ENCODE measurements at regions not wholly inside any gene's neighbourhood (a gene's known extent, or its start where the extent isn't known, plus 50 kb on each side); places are given as distances from the start of the nearest gene placed in this dataset.

- DNase-seq (ENCODE audit: low read depth in 2 of 2) = no peak
These were observed 187.6 kb downstream of the GADD45G start for GRCh38 chr9:89792189-89793123.

- no peak for DNase-seq (ENCODE audit: low read depth in 2 of 2)
These were observed 188.3 kb downstream of the GADD45G start for GRCh38 chr9:89793124-89793495.

GRCh38 chr9:89793551-89793950, 188.7 kb downstream of the GADD45G start:
- no peak for DNase-seq (ENCODE audit: low read depth in 2 of 2)

- DNase-seq (ENCODE audit: low read depth in 2 of 2) = no peak
These were observed 190.1 kb downstream of the GADD45G start for GRCh38 chr9:89794918-89795317.

- DNase-seq (ENCODE audit: low read depth in 2 of 2) = no peak
These were observed 190.9 kb downstream of the GADD45G start for GRCh38 chr9:89795538-89796195.

- no peak for DNase-seq (ENCODE audit: low read depth in 2 of 2)
These were observed 191.8 kb downstream of the GADD45G start for GRCh38 chr9:89796606-89797005.

- DNase-seq (ENCODE audit: low read depth in 2 of 2) = no peak
These were observed 192.4 kb downstream of the GADD45G start for GRCh38 chr9:89797255-89797654.

- no peak for DNase-seq (ENCODE audit: low read depth in 2 of 2)
These were observed 193.2 kb downstream of the GADD45G start for GRCh38 chr9:89797937-89798455.

- no peak for DNase-seq (ENCODE audit: low read depth in 2 of 2)
These were observed 193.8 kb downstream of the GADD45G start for GRCh38 chr9:89798547-89799120.

GRCh38 chr9:89799221-89799620, 194.4 kb downstream of the GADD45G start:
- no peak for DNase-seq (ENCODE audit: low read depth in 2 of 2)

GRCh38 chr9:89799766-89800165, 195.0 kb downstream of the GADD45G start:
- DNase-seq (ENCODE audit: low read depth in 2 of 2) = no peak

GRCh38 chr9:89801341-89801740, 196.5 kb downstream of the GADD45G start:
- no peak for DNase-seq (ENCODE audit: low read depth in 2 of 2)

- no peak for DNase-seq (ENCODE audit: low read depth in 2 of 2)
These were observed 197.2 kb downstream of the GADD45G start for GRCh38 chr9:89801742-89802670.

- DNase-seq (ENCODE audit: low read depth in 2 of 2) = no peak
These were observed 198.1 kb downstream of the GADD45G start for GRCh38 chr9:89802781-89803355.

- no peak for DNase-seq (ENCODE audit: low read depth in 2 of 2)
These were observed 198.6 kb downstream of the GADD45G start for GRCh38 chr9:89803403-89803802.

- no peak for DNase-seq (ENCODE audit: low read depth in 2 of 2)
These were observed 200.1 kb downstream of the GADD45G start for GRCh38 chr9:89804766-89805531.

- DNase-seq (ENCODE audit: low read depth in 2 of 2) = no peak
These were observed 200.9 kb downstream of the GADD45G start for GRCh38 chr9:89805571-89806292.

- no peak for DNase-seq (ENCODE audit: low read depth in 2 of 2)
These were observed 201.7 kb downstream of the GADD45G start for GRCh38 chr9:89806371-89807100.

- no peak for DNase-seq (ENCODE audit: low read depth in 2 of 2)
These were observed 202.2 kb downstream of the GADD45G start for GRCh38 chr9:89807101-89807395.

Data from stimulated activated CD4-positive, alpha-beta T cell treated with anti-CD3 and anti-CD28 coated beads, Interleukin-4, amount 100 ng/mL, for 48 hours (primary cell).